IMR-90 (cell line): ENCODE measurements at regions not wholly inside any gene's neighbourhood (a gene's known extent, or its start where the extent isn't known, plus 50 kb on each side); places are given as distances from the start of the nearest gene placed in this dataset.

Experiments used
- ATAC-seq: fragments of 200-7000 bp; cut with Tn5 transposase; 2 replicates; pipeline ENCODE4 v1.9.1; 2020; ENCODE audit warnings: low read depth, mild to moderate bottlenecking, moderate library complexity
- BruUV-seq: library from RNA; stranded (reverse); fragments of 400-500 nt; replicated peaks from 2 replicates; lab custom pipeline; 2021; lab: Mats Ljungman, UMichigan
- CTCF ChIA-PET: fragments of 300-600 bp; formaldehyde crosslinking; extraction: SDS; loops from one replicate; lab custom pipeline; 2021; ENCODE audit warnings: antibody characterized with exemption; lab: Yijun Ruan, JAX
- POLR2A ChIA-PET: fragments of 300-600 bp; sonication (Branson Sonifier 250); formaldehyde crosslinking; loops from one replicate; lab custom pipeline; 2022; ENCODE audit warnings: antibody characterized with exemption; ENCODE audit not compliant: unreplicated experiment; lab: Charles Lee
- DNase-seq: peaks from one replicate; pipeline ENCODE4 v3.0.0; 2013
- H2AFZ ChIP-seq: replicated peaks from 2 replicates; pipeline ENCODE3; 2013; ENCODE audit warnings: low read length, mild to moderate bottlenecking; ENCODE audit not compliant: poor library complexity
- H2AK5ac ChIP-seq: 2 replicates; pipeline ENCODE4 v1.6.1; 2013; ENCODE audit warnings: low read depth, low read length, inconsistent platforms
- H2AK9ac ChIP-seq: replicated peaks from 2 replicates; pipeline ENCODE3; 2013; ENCODE audit warnings: mild to moderate bottlenecking, low read depth, low read length, moderate library complexity; ENCODE audit not compliant: poor library complexity
- H2BK120ac ChIP-seq: 2 replicates; pipeline ENCODE4 v1.6.1; 2013; ENCODE audit warnings: low read depth, low read length, inconsistent platforms
- H2BK15ac ChIP-seq: 3 replicates; pipeline ENCODE4 v1.6.1; 2013; ENCODE audit warnings: low read depth, low read length, inconsistent platforms
- H2BK20ac ChIP-seq: 2 replicates; pipeline ENCODE4 v1.6.1; 2013; ENCODE audit warnings: low read depth, mild to moderate bottlenecking, inconsistent platforms, low read length, moderate library complexity
- H2BK5ac ChIP-seq: 2 replicates; pipeline ENCODE4 v1.6.1; 2013; ENCODE audit warnings: mild to moderate bottlenecking, low read depth, low read length, inconsistent platforms; ENCODE audit not compliant: poor library complexity, severe bottlenecking
- H3K14ac ChIP-seq: replicated peaks from 2 replicates; pipeline ENCODE4 v1.6.1; 2013; ENCODE audit warnings: low read depth, low read length, inconsistent platforms
- H3K18ac ChIP-seq: 2 replicates; pipeline ENCODE4 v1.6.1; 2013; ENCODE audit warnings: low read depth, low read length, control low read depth
- H3K23ac ChIP-seq: 2 replicates; pipeline ENCODE4 v1.6.1; 2013; ENCODE audit warnings: low read depth, low read length, inconsistent platforms
- H3K27ac ChIP-seq: 2 replicates; pipeline ENCODE4 v1.5.1; 2013; ENCODE audit warnings: mild to moderate bottlenecking, control low read depth, low read length; ENCODE audit not compliant: insufficient read depth
- H3K27me3 ChIP-seq: 2 replicates; pipeline ENCODE4 v1.6.1; 2013; ENCODE audit warnings: low read length; ENCODE audit not compliant: control insufficient read depth, insufficient read depth
- H3K36me3 ChIP-seq: 2 replicates; pipeline ENCODE4 v1.6.1; 2013; ENCODE audit warnings: low read length, mixed read lengths; ENCODE audit not compliant: control insufficient read depth, insufficient read depth
- H3K4ac ChIP-seq: 2 replicates; pipeline ENCODE4 v1.6.1; 2013; ENCODE audit warnings: low read depth, low read length, inconsistent platforms
- H3K4me1 ChIP-seq: 2 replicates; pipeline ENCODE4 v1.6.1; 2013; ENCODE audit warnings: low read length, mixed read lengths; ENCODE audit not compliant: control insufficient read depth, insufficient read depth
- H3K4me2 ChIP-seq: 2 replicates; pipeline ENCODE4 v1.6.1; 2013; ENCODE audit warnings: low read depth, mild to moderate bottlenecking, control low read depth, low read length, moderate library complexity
- H3K4me3 ChIP-seq: 2 replicates; pipeline ENCODE4 v1.5.1; 2013; ENCODE audit warnings: low read depth, mild to moderate bottlenecking, control low read depth, low read length, moderate library complexity; ENCODE audit not compliant: insufficient read depth
- H3K56ac ChIP-seq: 2 replicates; pipeline ENCODE4 v1.6.1; 2013; ENCODE audit warnings: low read length, inconsistent platforms; ENCODE audit not compliant: insufficient read depth; ENCODE audit errors: extremely low read depth
- H3K79me1 ChIP-seq, 2 experiments: 2 replicates each; pipeline ENCODE4 v1.6.1; 2013; ENCODE audit warnings: low read length in 2 of 2, inconsistent platforms in 1 of 2, low read depth in 1 of 2
- H3K9ac ChIP-seq: 2 replicates; pipeline ENCODE4 v1.6.1; 2013; ENCODE audit warnings: low read depth, low read length, control low read depth
- H3K9me1 ChIP-seq: 2 replicates; pipeline ENCODE4 v1.6.1; 2013; ENCODE audit warnings: low read length, inconsistent platforms; ENCODE audit not compliant: insufficient read depth
- H3K9me3 ChIP-seq: 2 replicates; pipeline ENCODE4 v1.6.1; 2013; ENCODE audit warnings: low read length; ENCODE audit not compliant: control insufficient read depth, insufficient read depth
- H4K20me1 ChIP-seq: 2 replicates; pipeline ENCODE4 v1.6.1; 2013; ENCODE audit warnings: low read length, inconsistent platforms; ENCODE audit not compliant: insufficient read depth
- H4K5ac ChIP-seq: 2 replicates; pipeline ENCODE4 v1.6.1; 2013; ENCODE audit warnings: mild to moderate bottlenecking, low read depth, low read length, control low read depth
- H4K8ac ChIP-seq, 2 experiments: 2 replicates each; pipeline ENCODE4 v1.6.1; 2013; ENCODE audit warnings: low read depth in 2 of 2, low read length in 2 of 2, control low read depth in 1 of 2, inconsistent platforms in 1 of 2
- H4K91ac ChIP-seq: 2 replicates; pipeline ENCODE4 v1.6.1; 2013; ENCODE audit warnings: low read depth, low read length, inconsistent platforms; ENCODE audit not compliant: insufficient read depth
- FOS ChIP-seq: fragments of 150-350 bp; IDR thresholded peaks from 2 replicates; pipeline ENCODE4 v1.6.1; 2016; ENCODE audit warnings: low read depth, low read length
- MAFK ChIP-seq: IDR thresholded peaks from 2 replicates; pipeline ENCODE4 v1.6.1; 2012; ENCODE audit warnings: low read depth, low read length, improper control_type of control experiment
- whole genome bisulfite sequencing, 2 experiments: methylation state at CpG; one replicate each; pipeline versions ENCODE4 v1.1.5 to v1.1.7; 2013; ENCODE audit warnings: missing lambda C conversion rate in 2 of 2; ENCODE audit not compliant: insufficient read length in 1 of 2; ENCODE audit errors: extremely low coverage in 2 of 2; 5-methylcytosine and 5-hydroxymethylcytosine counted together
- dilution Hi-C: fragments of 300-500 bp; cut with HindIII; formaldehyde crosslinking; loops from one replicate; pipeline ENCODE4 v1.14.3; 2018; ENCODE audit warnings: low sequenced_read_pairs; ENCODE audit not compliant: unreplicated experiment
- in situ Hi-C: fragments of 300-500 bp; cut with MboI; formaldehyde crosslinking; loops from 3 replicates; pipeline ENCODE4 v1.14.3; 2019; ENCODE audit warnings: low sequenced_read_pairs, inconsistent platforms, mixed read lengths
- intact Hi-C: fragments of 100-400 bp; cut with micrococcal nuclease; formaldehyde crosslinking; loops from 2 replicates; pipeline ENCODE4 v1.10.0; 2022

GRCh38 chr1:60982539-60982938 is 99.8 kb upstream of the NFIA start:
- no CpG with 5 or more reads among the region's 1 CpG for WGBS, 2 experiments
- H4K8ac ChIP-seq = no peak overlapping the region
- no peak overlapping the region for H2AK9ac ChIP-seq
- H3K27me3 ChIP-seq = peaks cover 2% of the 10 kb centered on the region; the same call in 1 of the 2 replicates
- no peak for ATAC-seq
- H3K79me1 ChIP-seq = no peaks in the 10 kb centered on the region
- no peak overlapping the region for H3K27ac ChIP-seq
- dilution Hi-C loops = no loop called here
- no peaks in the 10 kb centered on the region for H3K36me3 ChIP-seq
- no peaks in the 10 kb centered on the region for H3K9me3 ChIP-seq
- TF ChIP-seq FOS (no peak), MAFK (no peak)
- no peak overlapping the region for H2BK15ac ChIP-seq
- H4K5ac ChIP-seq = no peak overlapping the region
- H4K20me1 ChIP-seq = no peaks in the 10 kb centered on the region
- H3K56ac ChIP-seq = no peak overlapping the region
- no peak overlapping the region for H3K14ac ChIP-seq
- BruUV-seq = no TSS peak
- in situ Hi-C loops = no loop called here
- H3K23ac ChIP-seq = no peak overlapping the region
- no peak overlapping the region for H2BK120ac ChIP-seq
- no peak for DNase-seq
- no peak overlapping the region for H3K4me2 ChIP-seq
- no peak overlapping the region for H3K9ac ChIP-seq
- H3K4me3 ChIP-seq = no peak overlapping the region
- H3K9me1 ChIP-seq = no peaks in the 10 kb centered on the region
- H3K4ac ChIP-seq = no peak overlapping the region
- H2AK5ac ChIP-seq = no peak overlapping the region
- POLR2A ChIA-PET = no interaction called here
- H2BK20ac ChIP-seq = no peak overlapping the region
- H2BK5ac ChIP-seq = no peak overlapping the region
- CTCF ChIA-PET = interaction anchor here (0.6 kb wide), 1 partner anchor 825 kb away, joined by 3 read pairs; no protein-coding TSS in a partner anchor
- intact Hi-C loops = no loop called here
- H4K91ac ChIP-seq = no peak overlapping the region
- no peak overlapping the region for H3K18ac ChIP-seq
- no peaks in the 10 kb centered on the region for H3K4me1 ChIP-seq
- H2AFZ ChIP-seq = no peak overlapping the region
